Mammary epithelial cell (primary cell): ENCODE measurements at regions not wholly inside any gene's neighbourhood (a gene's known extent, or its start where the extent isn't known, plus 50 kb on each side); places are given as distances from the start of the nearest gene placed in this dataset.

ENCODE experiments used
- CTCF ChIP-seq, 2 donors: IDR thresholded peaks in 1 of 2; conservative IDR thresholded peaks in 1 of 2; 2 replicates each; pipeline ENCODE4 v1.5.1; 2011 to 2012; ENCODE audit warnings: inconsistent platforms in 2 of 2, low read length in 2 of 2, mild to moderate bottlenecking in 2 of 2, control low read depth in 1 of 2, low read depth in 1 of 2; ENCODE audit not compliant: insufficient read depth in 1 of 2; ENCODE audit errors: extremely low read depth in 1 of 2
- EZH2 ChIP-seq: IDR thresholded peaks from 2 replicates; pipeline ENCODE4 v1.6.1; 2012; ENCODE audit warnings: low read length, inconsistent platforms, borderline replicate concordance

GRCh38 chr2:18896125-18896764 is 306.9 kb upstream of the NT5C1B start:
- no peak for TF ChIP-seq CTCF (conservative IDR thresholded peaks at IDR 0.05 in 1 of 2, IDR thresholded peaks at IDR 0.05 in 1 of 2; ENCODE audit: extremely low read depth in 1 of 2, insufficient read depth in 1 of 2, low read depth in 1 of 2, low read length in 2 of 2)
- no peak for TF ChIP-seq EZH2
